ENCODE measurements at regions not wholly inside any gene's neighbourhood (a gene's known extent, or its start where the extent isn't known, plus 50 kb on each side); places are given as distances from the start of the nearest gene placed in this dataset.

GRCh38 chr2:122041455-122041854, 286.0 kb downstream of the TSN start (continued):
- TF ChIP-seq CHD7 (IDR thresholded peaks at IDR 0.05; ENCODE audit: insufficient replicate concordance, low read length) (no peak), GTF2F1 (IDR thresholded peaks at IDR 0.05; ENCODE audit: borderline replicate concordance, low read depth, low read length) (no peak), EGR1 (IDR thresholded peaks at IDR 0.05; ENCODE audit: borderline replicate concordance, low read depth, low read length) (no peak), ZNF274 (IDR thresholded peaks at IDR 0.05; ENCODE audit: borderline replicate concordance, extremely low read depth, low read length) (no peak), POU5F1 (IDR thresholded peaks at IDR 0.05; ENCODE audit: low read depth, low read length) (no peak), YY1 (IDR thresholded peaks at IDR 0.05; ENCODE audit: low read depth, low read length) (no peak), KDM1A (IDR thresholded peaks at IDR 0.05; ENCODE audit: borderline replicate concordance, low read length) (no peak), TEAD4 (IDR thresholded peaks at IDR 0.05; ENCODE audit: low read depth, low read length) (no peak)
- TF ChIP-seq, protein P1, sequence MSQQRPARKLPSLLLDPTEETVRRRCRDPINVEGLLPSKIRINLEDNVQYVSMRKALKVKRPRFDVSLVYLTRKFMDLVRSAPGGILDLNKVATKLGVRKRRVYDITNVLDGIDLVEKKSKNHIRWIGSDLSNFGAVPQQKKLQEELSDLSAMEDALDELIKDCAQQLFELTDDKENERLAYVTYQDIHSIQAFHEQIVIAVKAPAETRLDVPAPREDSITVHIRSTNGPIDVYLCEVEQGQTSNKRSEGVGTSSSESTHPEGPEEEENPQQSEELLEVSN (IDR thresholded peaks at IDR 0.05), result no peak
